ENCODE measurements at regions not wholly inside any gene's neighbourhood (a gene's known extent, or its start where the extent isn't known, plus 50 kb on each side); places are given as distances from the start of the nearest gene placed in this dataset.

DNA sequence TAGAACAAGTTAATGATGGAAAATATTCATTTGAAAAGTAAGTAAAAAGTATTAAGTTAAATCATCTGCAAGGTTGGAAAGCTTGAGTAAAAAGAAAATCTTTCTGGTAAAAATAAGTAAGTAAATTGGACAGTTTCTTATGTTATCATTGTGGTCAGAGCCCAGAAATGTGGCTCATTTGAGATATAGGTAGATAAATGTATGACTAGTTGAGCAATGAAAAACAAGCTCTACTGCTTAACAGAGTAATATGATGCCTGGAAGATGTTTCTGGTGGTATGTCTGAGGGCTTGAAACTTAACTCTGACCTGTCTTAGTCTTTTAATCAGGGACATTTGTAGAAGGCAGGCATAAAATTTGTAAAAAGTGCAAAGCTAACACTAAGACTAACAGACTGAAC, 444.0 kb downstream of the MFSD1 start:
- TF ChIP-seq, protein P1, sequence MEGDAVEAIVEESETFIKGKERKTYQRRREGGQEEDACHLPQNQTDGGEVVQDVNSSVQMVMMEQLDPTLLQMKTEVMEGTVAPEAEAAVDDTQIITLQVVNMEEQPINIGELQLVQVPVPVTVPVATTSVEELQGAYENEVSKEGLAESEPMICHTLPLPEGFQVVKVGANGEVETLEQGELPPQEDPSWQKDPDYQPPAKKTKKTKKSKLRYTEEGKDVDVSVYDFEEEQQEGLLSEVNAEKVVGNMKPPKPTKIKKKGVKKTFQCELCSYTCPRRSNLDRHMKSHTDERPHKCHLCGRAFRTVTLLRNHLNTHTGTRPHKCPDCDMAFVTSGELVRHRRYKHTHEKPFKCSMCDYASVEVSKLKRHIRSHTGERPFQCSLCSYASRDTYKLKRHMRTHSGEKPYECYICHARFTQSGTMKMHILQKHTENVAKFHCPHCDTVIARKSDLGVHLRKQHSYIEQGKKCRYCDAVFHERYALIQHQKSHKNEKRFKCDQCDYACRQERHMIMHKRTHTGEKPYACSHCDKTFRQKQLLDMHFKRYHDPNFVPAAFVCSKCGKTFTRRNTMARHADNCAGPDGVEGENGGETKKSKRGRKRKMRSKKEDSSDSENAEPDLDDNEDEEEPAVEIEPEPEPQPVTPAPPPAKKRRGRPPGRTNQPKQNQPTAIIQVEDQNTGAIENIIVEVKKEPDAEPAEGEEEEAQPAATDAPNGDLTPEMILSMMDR (IDR thresholded peaks at IDR 0.05) = no peak
- Histone ChIP-seq H3K9me3 (no peaks in the 10 kb centered on the region), H3K4me1 (no peaks in the 10 kb centered on the region), H3K27me3 (ENCODE audit: low read depth) (no peaks in the 10 kb centered on the region), H3K27ac (no peak overlapping the region), H3K36me3 (no peaks in the 10 kb centered on the region), H3K4me3 (no peak overlapping the region)
- intact Hi-C loops (cut with DNase I) = no loop called here
- no peak for DNase-seq
- no peak for ATAC-seq

DNA sequence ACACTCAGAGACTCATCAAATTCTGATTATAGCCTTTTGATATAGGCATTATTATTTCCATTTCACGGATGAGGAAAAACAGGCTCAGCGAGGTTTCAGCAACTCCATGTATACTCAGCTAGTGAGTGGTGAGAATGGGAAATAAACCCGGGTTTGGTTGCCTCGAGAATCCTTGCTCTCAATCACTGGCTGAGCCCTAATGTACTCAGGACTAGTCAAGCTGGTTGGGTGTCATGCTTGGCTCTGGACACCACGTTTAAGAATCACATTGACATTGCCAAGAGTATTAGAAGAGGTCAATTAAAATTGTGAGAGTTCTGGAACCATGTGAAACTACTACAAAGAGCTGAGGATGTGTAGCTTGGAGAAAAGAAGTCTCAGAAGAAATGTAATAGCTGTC, 444.5 kb downstream of the MFSD1 start:
- Histone ChIP-seq H3K4me3 (no peak overlapping the region), H3K9me3 (no peaks in the 10 kb centered on the region), H3K27me3 (ENCODE audit: low read depth) (no peaks in the 10 kb centered on the region), H3K27ac (no peak overlapping the region), H3K4me1 (no peaks in the 10 kb centered on the region), H3K36me3 (no peaks in the 10 kb centered on the region)
- intact Hi-C loops (cut with DNase I) = no loop called here
- DNase-seq (no peak), ATAC-seq (no peak)
- TF ChIP-seq, protein P1 (IDR thresholded peaks at IDR 0.05) = no peak

DNA sequence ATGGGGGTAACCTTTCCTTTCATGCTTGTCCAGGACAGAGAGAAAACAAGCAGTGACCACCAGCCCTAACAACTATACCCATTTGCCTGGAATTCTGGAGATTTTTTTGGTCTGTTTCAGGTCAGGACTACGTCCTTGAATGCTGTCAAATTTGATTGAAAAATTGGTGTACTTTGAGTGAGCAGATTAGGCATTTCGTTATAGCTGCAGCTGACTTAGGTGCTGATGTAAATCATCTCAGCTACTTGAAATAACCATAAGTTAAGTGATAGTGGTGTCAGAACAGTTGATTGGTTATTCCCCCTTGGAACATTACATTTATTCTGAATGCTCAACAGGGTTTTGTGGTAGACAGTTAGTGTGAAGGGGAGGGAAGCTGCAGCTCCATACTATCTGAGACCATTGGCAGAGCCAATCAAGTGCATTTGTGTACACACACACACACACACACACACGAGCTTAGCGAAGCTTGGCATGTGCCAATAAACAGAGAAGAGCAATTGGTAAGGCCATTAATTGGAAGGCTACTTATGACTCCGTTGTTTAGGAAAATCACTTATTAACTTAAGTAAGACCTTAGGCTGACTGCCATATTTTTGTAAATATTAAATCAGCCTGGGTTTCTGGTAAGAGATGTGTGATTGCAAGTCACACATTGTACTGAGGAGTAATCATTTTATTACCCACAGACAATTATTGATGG, 447.8 kb downstream of the MFSD1 start:
- ATAC-seq (no peak), DNase-seq (no peak)
- TF ChIP-seq, protein P1 (IDR thresholded peaks at IDR 0.05) = no peak
- Histone ChIP-seq H3K4me1 (no peaks in the 10 kb centered on the region), H3K27ac (no peak overlapping the region), H3K9me3 (no peaks in the 10 kb centered on the region), H3K36me3 (no peaks in the 10 kb centered on the region), H3K27me3 (ENCODE audit: low read depth) (no peaks in the 10 kb centered on the region), H3K4me3 (no peak overlapping the region)
- intact Hi-C loops (cut with DNase I) = no loop called here

DNA sequence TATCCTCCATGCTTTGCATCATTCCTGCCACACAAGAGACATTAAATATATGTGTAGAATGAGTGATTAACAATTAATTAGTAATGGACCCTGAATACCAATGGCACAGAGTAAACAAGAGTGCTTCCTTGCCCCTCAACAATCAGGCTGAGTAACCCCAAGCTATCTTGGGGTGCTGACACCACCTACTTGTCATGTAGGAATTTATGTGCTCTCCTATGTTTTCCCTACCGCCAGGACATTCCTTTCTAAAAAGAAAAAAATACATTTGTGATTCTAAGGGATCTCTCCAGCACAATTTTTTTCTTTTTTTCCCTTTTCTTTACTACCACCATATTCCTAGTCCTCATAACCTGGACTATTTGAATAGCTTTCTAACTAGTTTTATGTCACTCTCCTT, 449.1 kb downstream of the MFSD1 start:
- no peak for ATAC-seq
- H3K36me3 ChIP-seq = no peaks in the 10 kb centered on the region
- no peak overlapping the region for H3K4me3 ChIP-seq
- H3K27ac ChIP-seq = no peak overlapping the region
- no peaks in the 10 kb centered on the region for H3K9me3 ChIP-seq
- DNase-seq = no peak
- intact Hi-C loops (cut with DNase I) = no loop called here
- TF ChIP-seq, protein P1 (IDR thresholded peaks at IDR 0.05) = no peak
- H3K4me1 ChIP-seq = no peaks in the 10 kb centered on the region
- no peaks in the 10 kb centered on the region for H3K27me3 ChIP-seq (ENCODE audit: low read depth)

DNA sequence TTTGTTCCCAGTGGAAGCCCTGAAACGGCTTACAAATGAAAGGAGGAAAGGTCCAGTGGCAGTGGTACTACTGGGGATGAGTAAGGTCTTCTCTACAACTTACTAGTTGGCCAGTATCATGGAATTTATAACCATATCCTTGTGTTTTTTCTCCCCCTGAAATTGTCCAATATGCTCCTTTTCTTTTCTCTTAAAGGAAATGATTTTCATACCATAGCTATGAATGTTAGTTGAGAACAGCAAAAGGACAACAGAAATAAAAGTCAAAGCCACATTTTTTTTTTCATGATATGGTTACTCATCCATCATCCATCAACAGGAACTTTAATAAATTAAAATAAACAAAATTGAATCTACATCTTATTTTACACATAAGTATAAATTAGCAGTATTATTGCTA, 450.4 kb downstream of the MFSD1 start:
- H3K4me1 ChIP-seq = no peaks in the 10 kb centered on the region
- no peak overlapping the region for H3K27ac ChIP-seq
- H3K4me3 ChIP-seq = no peak overlapping the region
- ATAC-seq (no peak), DNase-seq (no peak)
- TF ChIP-seq, protein P1 (IDR thresholded peaks at IDR 0.05) = no peak
- intact Hi-C loops (cut with DNase I) = no loop called here
- H3K27me3 ChIP-seq (ENCODE audit: low read depth) = no peaks in the 10 kb centered on the region
- H3K36me3 ChIP-seq = no peaks in the 10 kb centered on the region
- no peaks in the 10 kb centered on the region for H3K9me3 ChIP-seq
